HFF-Myc (cell line): ENCODE measurements at regions not wholly inside any gene's neighbourhood (a gene's known extent, or its start where the extent isn't known, plus 50 kb on each side); places are given as distances from the start of the nearest gene placed in this dataset.

Experiments
- DNase-seq: peaks from one replicate; pipeline ENCODE4 v3.0.0-alpha.2; 2011; ENCODE audit warnings: low read depth; ENCODE audit errors: extremely low read depth
- H3K4me3 ChIP-seq: replicated peaks from 2 replicates; pipeline ENCODE4 v1.5.1; 2011; ENCODE audit warnings: low read depth, mild to moderate bottlenecking, control low read depth, low read length
- CTCF ChIP-seq: IDR thresholded peaks from 2 replicates; pipeline ENCODE4 v1.5.1; 2012; ENCODE audit warnings: mild to moderate bottlenecking, low read depth, low read length, control low read depth; ENCODE audit errors: missing control alignments

DNA sequence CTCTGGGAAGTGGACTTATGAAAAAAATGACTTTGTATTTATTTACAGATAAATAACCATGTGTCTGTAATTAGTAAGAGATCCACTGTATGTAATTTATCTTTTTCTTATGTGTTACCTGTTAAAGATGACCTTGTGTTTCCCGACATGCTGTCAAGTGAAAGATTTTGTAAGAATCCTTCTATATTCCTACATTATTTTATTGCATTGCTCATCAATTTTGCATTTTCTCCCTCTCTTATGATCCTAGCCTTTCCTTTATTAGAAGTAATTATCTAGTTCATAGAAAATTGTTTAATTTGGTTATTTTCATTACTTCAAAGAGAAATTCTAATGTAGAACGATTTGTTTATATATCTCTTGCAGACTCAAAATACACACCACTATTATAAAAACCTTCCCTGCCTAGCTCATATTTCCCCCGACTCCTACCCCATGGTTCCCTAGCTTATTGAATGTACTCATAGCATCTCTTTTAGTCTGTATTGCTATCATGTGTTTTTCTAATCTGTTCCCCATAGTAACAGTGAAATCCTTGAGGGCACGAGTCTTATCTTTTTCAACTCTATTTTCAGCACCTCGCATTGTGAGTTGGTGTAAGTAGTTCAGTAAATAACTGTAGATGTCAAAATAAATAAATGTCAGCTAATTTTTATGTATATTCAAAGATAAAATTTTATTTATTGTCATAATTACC is 774.4 kb downstream of the HDGFL1 start:
- no peak overlapping the region for H3K4me3 ChIP-seq
- no peak for TF ChIP-seq CTCF
- no peak for DNase-seq

DNA sequence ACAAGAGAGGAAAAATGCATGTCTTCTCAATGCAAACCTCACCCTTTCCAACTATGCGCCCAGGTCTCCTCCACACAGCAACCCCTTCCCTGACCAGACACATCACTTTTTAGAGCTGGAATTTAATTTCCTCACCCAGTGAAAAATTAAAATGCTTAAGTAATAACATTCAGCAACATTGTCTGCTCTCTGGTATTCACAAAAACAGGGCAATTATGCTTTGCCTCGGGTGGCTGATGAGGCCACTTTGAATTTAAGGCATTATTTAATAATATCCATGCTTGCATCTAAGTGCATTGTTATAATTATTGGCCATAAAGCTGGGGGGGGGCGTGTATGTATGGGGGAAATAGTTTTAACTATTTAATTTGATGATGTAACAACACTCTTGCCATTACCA is 777.8 kb upstream of the NRSN1 start:
- TF ChIP-seq CTCF = no peak
- H3K4me3 ChIP-seq = no peak overlapping the region
- no peak for DNase-seq

DNA sequence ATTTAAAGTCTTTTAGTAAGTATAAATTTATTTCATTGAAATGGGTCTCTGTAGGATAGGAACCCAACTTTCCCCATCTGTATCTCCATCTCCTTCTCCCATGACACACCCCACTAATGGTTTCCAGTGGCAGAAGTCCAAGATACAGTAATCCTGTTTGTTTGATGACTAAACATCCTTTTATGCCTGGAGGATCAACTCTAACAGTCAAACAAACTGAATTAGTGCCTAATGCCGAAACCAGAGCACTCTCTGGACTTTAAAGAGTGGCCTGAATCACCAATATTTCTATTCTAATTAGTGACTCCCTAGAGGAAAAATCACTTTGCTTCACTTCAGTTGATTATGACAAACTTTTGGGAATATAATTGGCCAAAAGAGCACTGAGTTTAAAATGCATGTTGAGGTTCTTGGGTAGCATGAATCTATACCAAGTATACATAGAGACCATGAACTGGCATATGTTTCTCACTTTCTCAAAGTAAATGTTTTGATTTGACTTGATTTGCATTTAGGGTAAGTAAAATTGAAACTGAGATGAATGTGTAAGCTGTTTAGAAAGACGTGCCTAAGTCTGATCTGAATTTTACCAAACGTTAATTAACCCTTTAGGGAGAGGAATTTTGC is 776.4 kb upstream of the NRSN1 start:
- TF ChIP-seq CTCF = no peak
- DNase-seq = peak; percentile 90
- H3K4me3 ChIP-seq = no peak overlapping the region

DNA sequence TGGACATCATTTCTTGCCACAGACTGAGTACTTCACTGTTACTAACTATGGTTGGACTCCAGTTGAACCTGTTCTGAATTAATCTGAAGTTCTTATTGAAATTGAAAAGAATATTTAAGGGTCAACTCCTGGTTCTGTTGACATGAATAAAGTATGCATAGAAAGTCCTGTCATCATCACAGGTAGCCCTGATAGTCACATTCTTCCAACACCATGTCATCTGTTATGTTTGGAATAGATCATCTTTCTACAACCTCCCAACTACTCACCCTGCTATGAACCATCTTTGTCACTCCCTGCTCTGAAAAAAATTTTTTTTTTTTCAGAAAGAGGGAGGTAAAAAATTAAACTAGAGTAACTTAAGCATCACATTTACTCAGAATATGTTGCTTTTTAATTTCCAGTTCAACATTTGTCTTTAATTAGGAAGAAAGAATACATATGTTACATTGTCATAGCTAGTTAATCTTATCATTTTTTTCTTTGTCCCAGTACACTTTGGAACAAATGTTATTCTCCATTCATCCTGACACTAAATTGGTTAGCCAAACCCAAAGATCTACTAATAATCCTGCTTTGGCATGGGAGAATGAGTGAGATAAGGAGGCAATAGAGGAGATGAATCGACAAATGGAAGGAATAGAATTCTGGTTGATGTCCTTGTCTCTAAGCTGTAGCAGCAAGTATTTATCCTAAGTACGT is 775.1 kb upstream of the NRSN1 start:
- DNase-seq = no peak
- TF ChIP-seq CTCF = no peak
- no peak overlapping the region for H3K4me3 ChIP-seq

DNA sequence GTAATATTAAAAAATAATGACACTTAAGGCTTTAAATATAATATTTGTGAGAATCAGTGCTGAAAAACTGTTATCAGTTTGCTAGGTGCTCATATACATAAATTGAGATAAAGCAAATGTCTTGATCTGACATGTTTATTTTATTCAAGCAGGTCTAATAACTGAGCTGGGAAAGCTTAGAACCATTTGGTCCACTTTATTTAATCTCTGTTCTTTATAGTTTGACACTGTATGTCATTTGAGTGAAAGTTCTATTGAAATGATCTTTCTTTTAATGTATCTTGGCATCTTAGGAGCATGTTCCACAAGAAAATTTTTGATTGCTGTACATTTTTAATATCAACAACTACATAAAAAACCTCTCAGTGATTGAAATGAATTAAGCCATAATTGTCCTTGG is 772.0 kb upstream of the NRSN1 start:
- no peak for DNase-seq
- no peak for TF ChIP-seq CTCF
- no peak overlapping the region for H3K4me3 ChIP-seq

- no peak overlapping the region for H3K4me3 ChIP-seq
- DNase-seq = no peak
- no peak for TF ChIP-seq CTCF
Measured at GRCh38 chr6:23357185-23357766, 768.7 kb upstream of the NRSN1 start.
